CD14-positive monocyte (primary cell): ENCODE measurements at regions not wholly inside any gene's neighbourhood (a gene's known extent, or its start where the extent isn't known, plus 50 kb on each side); places are given as distances from the start of the nearest gene placed in this dataset.

Source experiments
- DNase-seq, 3 donors: peaks; one replicate each; pipeline ENCODE4 v3.0.0-alpha.2; 2011 to 2022
- H2AFZ ChIP-seq: 2 replicates; pipeline ENCODE4 v1.6.0; 2012; ENCODE audit warnings: mild to moderate bottlenecking, low read depth, low read length, inconsistent platforms; ENCODE audit not compliant: insufficient read depth, poor library complexity, severe bottlenecking
- H3K27ac ChIP-seq, 2 donors: 1 replicate in 1 of 2; 2 replicates in 1 of 2; pipeline ENCODE4 v1.5.1; 2012 to 2013; ENCODE audit warnings: low read length in 2 of 2, control low read depth in 1 of 2, inconsistent platforms in 1 of 2, low read depth in 1 of 2, mild to moderate bottlenecking in 1 of 2
- H3K27me3 ChIP-seq, 2 donors: one replicate each; pipeline versions ENCODE4 v1.6.0 to v1.6.1; 2011 to 2013; ENCODE audit warnings: low read length in 2 of 2; ENCODE audit not compliant: control insufficient read depth in 2 of 2, insufficient read depth in 2 of 2
- H3K36me3 ChIP-seq, 2 donors: replicated peaks in 1 of 2; 1 replicate in 1 of 2; 2 replicates in 1 of 2; pipeline versions ENCODE4 v1.5.1 to v1.6.1; 2012 to 2013; ENCODE audit warnings: low read length in 2 of 2, control low read depth in 1 of 2, inconsistent platforms in 1 of 2, mild to moderate bottlenecking in 1 of 2; ENCODE audit not compliant: insufficient read depth in 2 of 2, control insufficient read depth in 1 of 2
- H3K4me1 ChIP-seq, 2 donors: 1 replicate in 1 of 2; 2 replicates in 1 of 2; pipeline versions ENCODE4 v1.5.1 to v1.6.1; 2012 to 2013; ENCODE audit warnings: low read length in 2 of 2, control low read depth in 1 of 2, inconsistent platforms in 1 of 2, mild to moderate bottlenecking in 1 of 2, moderate library complexity in 1 of 2; ENCODE audit not compliant: insufficient read depth in 2 of 2, control insufficient read depth in 1 of 2
- H3K4me2 ChIP-seq: replicated peaks from 2 replicates; pipeline ENCODE3; 2012; ENCODE audit warnings: low read length, moderate library complexity, mild to moderate bottlenecking; ENCODE audit not compliant: poor library complexity, severe bottlenecking; ENCODE audit errors: extremely low read depth
- H3K4me3 ChIP-seq, 3 experiments: fragments of 200-600 bp in 1 of 3; sonication (generic) in 1 of 3; replicated peaks in 1 of 3; 1 replicate in 2 of 3; 2 replicates in 1 of 3; pipeline ENCODE4 v1.5.1; 2011 to 2013; ENCODE audit warnings: low read length in 3 of 3, mild to moderate bottlenecking in 3 of 3, control low read depth in 2 of 3, low read depth in 2 of 3, inconsistent platforms in 1 of 3, moderate library complexity in 1 of 3
- H3K79me2 ChIP-seq: 2 replicates; pipeline ENCODE4 v1.6.0; 2012; ENCODE audit warnings: mild to moderate bottlenecking, control low read depth, inconsistent platforms, low read length, moderate library complexity; ENCODE audit not compliant: insufficient read depth
- H3K9ac ChIP-seq: 2 replicates; pipeline ENCODE4 v1.6.0; 2017; ENCODE audit warnings: low read length, mild to moderate bottlenecking; ENCODE audit not compliant: insufficient read depth, poor library complexity, severe bottlenecking
- H3K9me3 ChIP-seq, 2 donors: replicated peaks in 1 of 2; 1 replicate in 1 of 2; 2 replicates in 1 of 2; pipeline versions ENCODE4 v1.5.1 to v1.6.1; 2012 to 2013; ENCODE audit warnings: low read length in 2 of 2, control low read depth in 1 of 2; ENCODE audit not compliant: control insufficient read depth in 1 of 2, insufficient read depth in 1 of 2
- H4K20me1 ChIP-seq: 2 replicates; pipeline ENCODE4 v1.6.0; 2012; ENCODE audit warnings: mild to moderate bottlenecking, low read length, control low read depth, moderate library complexity; ENCODE audit not compliant: insufficient read depth
- H3K27ac Mint-ChIP-seq, 7 donors: one replicate each; pipeline ENCODE4 v1.8.0; 2020; ENCODE audit warnings: mild to moderate bottlenecking in 7 of 7, mixed read lengths in 7 of 7, moderate library complexity in 6 of 7, inconsistent platforms in 2 of 7
- H3K27me3 Mint-ChIP-seq, 3 donors: one replicate each; pipeline ENCODE4 v1.8.0; 2021 to 2022; ENCODE audit warnings: low read depth in 3 of 3, mild to moderate bottlenecking in 3 of 3, mixed read lengths in 3 of 3, moderate library complexity in 3 of 3, inconsistent platforms in 1 of 3
- H3K36me3 Mint-ChIP-seq, 2 donors: one replicate each; pipeline ENCODE4 v1.8.0; 2020; ENCODE audit warnings: mixed read lengths in 2 of 2, inconsistent platforms in 1 of 2, mild to moderate bottlenecking in 1 of 2
- H3K4me1 Mint-ChIP-seq: one replicate; pipeline ENCODE4 v1.8.0; 2020; ENCODE audit warnings: mild to moderate bottlenecking, mixed read lengths
- H3K4me3 Mint-ChIP-seq, 2 donors: one replicate each; pipeline ENCODE4 v1.8.0; 2020; ENCODE audit warnings: mild to moderate bottlenecking in 2 of 2, mixed read lengths in 2 of 2, moderate library complexity in 1 of 2
- H3K9me3 Mint-ChIP-seq, 7 donors: one replicate each; pipeline ENCODE4 v1.8.0; 2020 to 2022; ENCODE audit warnings: mixed read lengths in 7 of 7, mild to moderate bottlenecking in 6 of 7, moderate library complexity in 6 of 7, inconsistent platforms in 2 of 7
- CTCF ChIP-seq: fragments of 200-600 bp; IDR thresholded peaks from one replicate; pipeline ENCODE4 v1.8.0; 2022; ENCODE audit warnings: antibody characterized with exemption, mild to moderate bottlenecking
- WGBS: methylation state at CpG from one replicate; pipeline ENCODE4 v1.1.5; 2013; ENCODE audit warnings: missing lambda C conversion rate; ENCODE audit not compliant: insufficient coverage; 5-methylcytosine and 5-hydroxymethylcytosine counted together
- intact Hi-C, 2 donors: fragments of 100-400 bp; cut with micrococcal nuclease; formaldehyde crosslinking; loops; one replicate each; pipeline versions ENCODE4 v1.15.0 to v1.15.1; 2023

- no peaks in the 10 kb centered on the region for H3K4me1 Mint-ChIP-seq
Observed at GRCh38 chr12:75662511-75663159, 151.2 kb upstream of the KRR1 start.

DNA sequence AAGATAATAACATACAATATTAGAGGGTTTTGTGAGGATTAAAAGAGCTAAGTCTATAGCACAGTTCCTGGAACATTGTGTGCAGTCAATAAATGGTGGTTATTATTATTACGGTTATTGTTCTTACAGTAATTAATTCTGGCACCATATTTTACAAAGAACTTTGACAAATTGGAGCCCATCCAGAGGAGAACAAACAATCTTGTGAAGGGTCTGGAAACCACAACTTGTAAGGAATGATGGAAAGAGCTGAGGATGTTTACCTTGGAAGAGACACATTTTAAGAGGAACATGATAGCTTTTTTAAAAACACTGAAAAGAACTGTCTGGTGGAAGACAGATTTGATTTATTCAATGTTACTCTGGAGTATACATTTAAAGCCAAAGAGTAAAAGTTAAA lies 150.5 kb upstream of the KRR1 start:
- Histone ChIP-seq H3K4me2 (no peak overlapping the region), H3K79me2 (no peaks in the 10 kb centered on the region), H3K36me3 (no peaks in the 10 kb centered on the region), H3K9me3 (no peaks in the 10 kb centered on the region), H4K20me1 (no peaks in the 10 kb centered on the region), H2AFZ (no peak overlapping the region), H3K27me3 (no peaks in the 10 kb centered on the region), H3K9ac (no peak overlapping the region), H3K4me1 (no peaks in the 10 kb centered on the region), H3K4me3 (no peak overlapping the region), H3K27ac (no peak overlapping the region)
- intact Hi-C loops = no loop called here
- WGBS = no CpG with 5 or more reads among the region's 1 CpG
- H3K27me3 Mint-ChIP-seq = peaks cover 0 to 3% (median 0%) of the 10 kb centered on the region in 3 donors
- peaks cover 0 to 4% (median 0%) of the 10 kb centered on the region in 7 donors for H3K9me3 Mint-ChIP-seq
- no peaks in the 10 kb centered on the region for H3K4me1 Mint-ChIP-seq
- H3K36me3 Mint-ChIP-seq = no peaks in the 10 kb centered on the region
- no peak for DNase-seq
- TF ChIP-seq CTCF = no peak
- H3K4me3 Mint-ChIP-seq = no peak overlapping the region
- no peak overlapping the region for H3K27ac Mint-ChIP-seq

More at GRCh38 chr12:75662511-75663159, 151.2 kb upstream of the KRR1 start:
- intact Hi-C loops = no loop called here
- Histone ChIP-seq H3K27me3 (no peaks in the 10 kb centered on the region), H3K9me3 (no peaks in the 10 kb centered on the region), H3K79me2 (no peaks in the 10 kb centered on the region), H3K4me1 (no peaks in the 10 kb centered on the region), H3K4me2 (no peak overlapping the region), H3K27ac (no peak overlapping the region), H3K9ac (no peak overlapping the region), H3K36me3 (no peaks in the 10 kb centered on the region), H4K20me1 (no peaks in the 10 kb centered on the region), H3K4me3 (no peak overlapping the region), H2AFZ (no peak overlapping the region)
- TF ChIP-seq CTCF = no peak
- no CpG with 5 or more reads among the region's 2 CpGs for WGBS
- Mint-ChIP-seq H3K27ac (no peak overlapping the region), H3K27me3 (peaks cover 0 to 3% (median 1%) of the 10 kb centered on the region in 3 donors), H3K36me3 (no peaks in the 10 kb centered on the region), H3K4me3 (no peak overlapping the region), H3K9me3 (no peaks in the 10 kb centered on the region)
- no peak for DNase-seq
